Muscle layer of colon (tissue), 2 donors: ENCODE measurements at regions not wholly inside any gene's neighbourhood (a gene's known extent, or its start where the extent isn't known, plus 50 kb on each side); places are given as distances from the start of the nearest gene placed in this dataset.

Source experiments
- H3K27ac ChIP-seq: one replicate; pipeline ENCODE4 v1.7.0; 2013; ENCODE audit warnings: low read depth, mild to moderate bottlenecking, low read length, moderate library complexity
- H3K27me3 ChIP-seq, 2 donors: one replicate each; pipeline ENCODE4 v1.7.0; 2013; ENCODE audit warnings: low read length in 2 of 2, mild to moderate bottlenecking in 2 of 2; ENCODE audit not compliant: insufficient read depth in 2 of 2, control insufficient read depth in 1 of 2
- H3K36me3 ChIP-seq: one replicate; pipeline ENCODE4 v1.7.0; 2013; ENCODE audit warnings: mild to moderate bottlenecking, low read length; ENCODE audit not compliant: insufficient read depth
- H3K4me1 ChIP-seq: one replicate; pipeline ENCODE4 v1.7.0; 2013; ENCODE audit warnings: mild to moderate bottlenecking, low read length; ENCODE audit not compliant: insufficient read depth
- H3K4me3 ChIP-seq, 2 donors: one replicate each; pipeline ENCODE4 v1.7.0; 2013; ENCODE audit warnings: low read length in 2 of 2, low read depth in 1 of 2, mild to moderate bottlenecking in 1 of 2, moderate library complexity in 1 of 2
- H3K9ac ChIP-seq: one replicate; pipeline ENCODE4 v1.7.0; 2013; ENCODE audit warnings: low read length
- H3K9me3 ChIP-seq: one replicate; pipeline ENCODE4 v1.7.0; 2013; ENCODE audit warnings: mild to moderate bottlenecking, low read length
- donor health status: abdominal sarcoma.
- donor health status: Adenocarcinoma of cecum.

GRCh38 chr5:6190838-6191237, 187.5 kb downstream of the MED10 start:
- H3K4me3 ChIP-seq, result no peak overlapping the region
- no peaks in the 10 kb centered on the region for H3K36me3 ChIP-seq
- no peak overlapping the region for H3K9ac ChIP-seq
- H3K27ac ChIP-seq, result no peak overlapping the region
- H3K9me3 ChIP-seq, result no peaks in the 10 kb centered on the region
- no peaks in the 10 kb centered on the region for H3K27me3 ChIP-seq
- no peaks in the 10 kb centered on the region for H3K4me1 ChIP-seq

- Histone ChIP-seq H3K4me3 (no peak overlapping the region), H3K9ac (no peak overlapping the region), H3K27me3 (no peaks in the 10 kb centered on the region), H3K36me3 (no peaks in the 10 kb centered on the region), H3K9me3 (no peaks in the 10 kb centered on the region), H3K27ac (no peak overlapping the region), H3K4me1 (no peaks in the 10 kb centered on the region)
Observed at GRCh38 chr5:6188976-6189375, 189.4 kb downstream of the MED10 start.

GRCh38 chr5:6188344-6188743, 190.0 kb downstream of the MED10 start:
- Histone ChIP-seq H3K9ac (no peak overlapping the region), H3K36me3 (no peaks in the 10 kb centered on the region), H3K4me1 (no peaks in the 10 kb centered on the region), H3K9me3 (no peaks in the 10 kb centered on the region), H3K27me3 (no peaks in the 10 kb centered on the region), H3K27ac (no peak overlapping the region), H3K4me3 (no peak overlapping the region)

GRCh38 chr5:6187501-6187900, 190.8 kb downstream of the MED10 start:
- H3K36me3 ChIP-seq, result no peaks in the 10 kb centered on the region
- H3K4me3 ChIP-seq, result no peak overlapping the region
- H3K9ac ChIP-seq, result no peak overlapping the region
- no peak overlapping the region for H3K27ac ChIP-seq
- H3K4me1 ChIP-seq, result no peaks in the 10 kb centered on the region
- H3K9me3 ChIP-seq, result no peaks in the 10 kb centered on the region
- no peaks in the 10 kb centered on the region for H3K27me3 ChIP-seq

- Histone ChIP-seq H3K36me3 (no peaks in the 10 kb centered on the region), H3K27me3 (no peaks in the 10 kb centered on the region), H3K9ac (no peak overlapping the region), H3K9me3 (no peaks in the 10 kb centered on the region), H3K27ac (no peak overlapping the region), H3K4me1 (no peaks in the 10 kb centered on the region), H3K4me3 (no peak overlapping the region)
Observed at GRCh38 chr5:6185574-6185973, 192.8 kb downstream of the MED10 start.

- Histone ChIP-seq H3K9ac (no peak overlapping the region), H3K27ac (no peak overlapping the region), H3K9me3 (no peaks in the 10 kb centered on the region), H3K27me3 (no peaks in the 10 kb centered on the region), H3K4me1 (no peaks in the 10 kb centered on the region), H3K4me3 (no peak overlapping the region), H3K36me3 (no peaks in the 10 kb centered on the region)
Observed at GRCh38 chr5:6184481-6184880, 193.9 kb downstream of the MED10 start.

GRCh38 chr5:6183391-6184390, 194.7 kb downstream of the MED10 start:
- Histone ChIP-seq H3K9me3 (no peaks in the 10 kb centered on the region), H3K27me3 (no peaks in the 10 kb centered on the region), H3K4me3 (no peak overlapping the region), H3K27ac (no peak overlapping the region), H3K9ac (no peak overlapping the region), H3K4me1 (no peaks in the 10 kb centered on the region), H3K36me3 (no peaks in the 10 kb centered on the region)

- H3K9me3 ChIP-seq, result no peaks in the 10 kb centered on the region
- no peaks in the 10 kb centered on the region for H3K4me1 ChIP-seq
- no peak overlapping the region for H3K27ac ChIP-seq
- no peaks in the 10 kb centered on the region for H3K27me3 ChIP-seq
- H3K4me3 ChIP-seq, result no peak overlapping the region
- H3K36me3 ChIP-seq, result no peaks in the 10 kb centered on the region
- H3K9ac ChIP-seq, result no peak overlapping the region
Observed at GRCh38 chr5:6182271-6182815, 196.0 kb downstream of the MED10 start.

GRCh38 chr5:6181871-6182270, 196.5 kb downstream of the MED10 start:
- Histone ChIP-seq H3K27me3 (no peaks in the 10 kb centered on the region), H3K27ac (no peak overlapping the region), H3K4me3 (no peak overlapping the region), H3K9ac (no peak overlapping the region), H3K9me3 (no peaks in the 10 kb centered on the region), H3K36me3 (no peaks in the 10 kb centered on the region), H3K4me1 (no peaks in the 10 kb centered on the region)

GRCh38 chr5:6181147-6181729, 197.1 kb downstream of the MED10 start:
- H3K4me1 ChIP-seq, result no peaks in the 10 kb centered on the region
- H3K4me3 ChIP-seq, result no peak overlapping the region
- no peaks in the 10 kb centered on the region for H3K27me3 ChIP-seq
- H3K9ac ChIP-seq, result no peak overlapping the region
- H3K27ac ChIP-seq, result no peak overlapping the region
- no peaks in the 10 kb centered on the region for H3K9me3 ChIP-seq
- H3K36me3 ChIP-seq, result no peaks in the 10 kb centered on the region

- Histone ChIP-seq H3K27ac (no peak overlapping the region), H3K27me3 (no peaks in the 10 kb centered on the region), H3K4me1 (no peaks in the 10 kb centered on the region), H3K9ac (no peak overlapping the region), H3K4me3 (no peak overlapping the region), H3K36me3 (no peaks in the 10 kb centered on the region), H3K9me3 (no peaks in the 10 kb centered on the region)
Observed at GRCh38 chr5:6180231-6180872, 198.0 kb downstream of the MED10 start.
